Type B pancreatic cell (in vitro differentiated cells): ENCODE measurements at regions not wholly inside any gene's neighbourhood (a gene's known extent, or its start where the extent isn't known, plus 50 kb on each side); places are given as distances from the start of the nearest gene placed in this dataset.

Experiments
- DNase-seq: peaks from one replicate; pipeline ENCODE4 v3.0.0; 2021; ENCODE audit warnings: mixed read lengths; ENCODE audit not compliant: unreplicated experiment; ENCODE audit errors: extremely low spot score
- H3K27ac Mint-ChIP-seq: 2 replicates; pipeline ENCODE4 v1.8.0; 2021; ENCODE audit warnings: mild to moderate bottlenecking, mixed read lengths
- H3K27me3 Mint-ChIP-seq: 2 replicates; pipeline ENCODE4 v1.8.0; 2021; ENCODE audit warnings: mixed read lengths
- H3K36me3 Mint-ChIP-seq: 2 replicates; pipeline ENCODE4 v1.8.0; 2021; ENCODE audit warnings: mixed read lengths
- H3K4me1 Mint-ChIP-seq: one replicate; pipeline ENCODE4 v1.8.0; 2021; ENCODE audit warnings: mixed read lengths; ENCODE audit not compliant: unreplicated experiment
- H3K4me3 Mint-ChIP-seq: 2 replicates; pipeline ENCODE4 v1.8.0; 2021; ENCODE audit warnings: mild to moderate bottlenecking, mixed read lengths
- H3K9me3 Mint-ChIP-seq: 2 replicates; pipeline ENCODE4 v1.8.0; 2021; ENCODE audit warnings: mixed read lengths
- TF ChIP-seq, protein P1 (sequence below): fragments of 200-600 bp; sonication (generic); conservative IDR thresholded peaks from 2 replicates; pipeline ENCODE4 v1.5.0; 2021; ENCODE audit warnings: antibody characterized with exemption, mild to moderate bottlenecking

DNA sequence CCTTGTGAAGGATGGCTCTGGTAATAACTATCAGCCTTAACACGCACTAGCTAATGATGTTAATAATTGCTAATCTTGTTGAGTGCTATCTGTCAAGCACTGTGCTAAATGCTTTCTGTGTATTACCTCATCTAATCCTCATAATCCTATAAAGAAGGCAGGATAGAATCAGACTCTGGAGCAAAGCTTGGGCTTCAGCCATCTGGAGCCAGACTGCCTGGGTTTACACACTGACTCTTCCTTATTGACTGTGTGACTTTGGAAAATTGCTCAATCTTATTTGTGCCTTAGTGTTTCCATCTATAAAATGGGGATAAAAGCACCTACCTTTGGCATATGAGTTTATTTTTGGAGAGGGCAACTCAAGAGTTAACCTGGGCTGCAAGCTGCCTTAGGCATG is 216.1 kb downstream of the NUF2 start:
- no peak for DNase-seq
- Mint-ChIP-seq H3K27me3 (no peaks in the 10 kb centered on the region), H3K4me3 (no peak overlapping the region), H3K27ac (no peak overlapping the region), H3K4me1 (peaks cover 26% of the 10 kb centered on the region), H3K36me3 (no peaks in the 10 kb centered on the region), H3K9me3 (peaks cover 8% of the 10 kb centered on the region)
- TF ChIP-seq, protein P1, sequence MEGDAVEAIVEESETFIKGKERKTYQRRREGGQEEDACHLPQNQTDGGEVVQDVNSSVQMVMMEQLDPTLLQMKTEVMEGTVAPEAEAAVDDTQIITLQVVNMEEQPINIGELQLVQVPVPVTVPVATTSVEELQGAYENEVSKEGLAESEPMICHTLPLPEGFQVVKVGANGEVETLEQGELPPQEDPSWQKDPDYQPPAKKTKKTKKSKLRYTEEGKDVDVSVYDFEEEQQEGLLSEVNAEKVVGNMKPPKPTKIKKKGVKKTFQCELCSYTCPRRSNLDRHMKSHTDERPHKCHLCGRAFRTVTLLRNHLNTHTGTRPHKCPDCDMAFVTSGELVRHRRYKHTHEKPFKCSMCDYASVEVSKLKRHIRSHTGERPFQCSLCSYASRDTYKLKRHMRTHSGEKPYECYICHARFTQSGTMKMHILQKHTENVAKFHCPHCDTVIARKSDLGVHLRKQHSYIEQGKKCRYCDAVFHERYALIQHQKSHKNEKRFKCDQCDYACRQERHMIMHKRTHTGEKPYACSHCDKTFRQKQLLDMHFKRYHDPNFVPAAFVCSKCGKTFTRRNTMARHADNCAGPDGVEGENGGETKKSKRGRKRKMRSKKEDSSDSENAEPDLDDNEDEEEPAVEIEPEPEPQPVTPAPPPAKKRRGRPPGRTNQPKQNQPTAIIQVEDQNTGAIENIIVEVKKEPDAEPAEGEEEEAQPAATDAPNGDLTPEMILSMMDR = no peak

- no peak for DNase-seq
- Mint-ChIP-seq H3K4me3 (no peak overlapping the region), H3K36me3 (no peaks in the 10 kb centered on the region), H3K27me3 (no peaks in the 10 kb centered on the region), H3K4me1 (peaks cover 22% of the 10 kb centered on the region), H3K9me3 (peaks cover 8% of the 10 kb centered on the region), H3K27ac (no peak overlapping the region)
- TF ChIP-seq, protein P1 = no peak
Observed at GRCh38 chr1:163538667-163539066, 216.9 kb downstream of the NUF2 start.

- TF ChIP-seq, protein P1 = no peak
- H3K4me1 Mint-ChIP-seq = peaks cover 18% of the 10 kb centered on the region
Observed at GRCh38 chr1:163540727-163541126, 219.0 kb downstream of the NUF2 start.

DNA sequence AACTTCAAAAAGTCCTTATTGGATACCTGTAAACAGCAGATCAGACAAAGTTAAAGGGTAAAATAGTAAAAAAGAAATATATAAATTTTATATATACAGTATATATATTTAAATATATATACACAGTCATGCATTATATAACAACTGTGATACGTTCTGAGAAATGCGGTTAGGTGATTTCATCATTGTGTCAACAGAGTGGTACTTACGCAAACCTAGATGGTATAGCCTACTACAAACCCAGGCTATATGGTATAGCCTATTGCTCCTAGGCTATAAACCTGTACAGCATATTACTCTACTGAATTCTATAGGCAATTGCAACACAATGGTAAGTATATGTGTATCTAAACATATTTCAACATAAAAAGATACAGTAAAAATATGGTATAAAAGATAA is 222.7 kb downstream of the NUF2 start:
- TF ChIP-seq, protein P1 = no peak
- H3K9me3 Mint-ChIP-seq = peaks cover 8% of the 10 kb centered on the region
- peaks cover 3% of the 10 kb centered on the region for H3K4me1 Mint-ChIP-seq
- no peaks in the 10 kb centered on the region for H3K36me3 Mint-ChIP-seq
- no peak overlapping the region for H3K27ac Mint-ChIP-seq
- DNase-seq = no peak
- no peak overlapping the region for H3K4me3 Mint-ChIP-seq
- no peaks in the 10 kb centered on the region for H3K27me3 Mint-ChIP-seq

More at GRCh38 chr1:163540727-163541126, 219.0 kb downstream of the NUF2 start:
- H3K27ac Mint-ChIP-seq = no peak overlapping the region
- H3K4me3 Mint-ChIP-seq = no peak overlapping the region
- DNase-seq = no peak
- peaks cover 8% of the 10 kb centered on the region for H3K9me3 Mint-ChIP-seq
- H3K36me3 Mint-ChIP-seq = no peaks in the 10 kb centered on the region
- no peaks in the 10 kb centered on the region for H3K27me3 Mint-ChIP-seq

- no peaks in the 10 kb centered on the region for H3K27me3 Mint-ChIP-seq
- TF ChIP-seq, protein P1 = no peak
- no peak for DNase-seq
- H3K4me3 Mint-ChIP-seq = no peak overlapping the region
- peaks cover 9% of the 10 kb centered on the region for H3K9me3 Mint-ChIP-seq
- H3K27ac Mint-ChIP-seq = no peak overlapping the region
- H3K36me3 Mint-ChIP-seq = peaks cover 3% of the 10 kb centered on the region
- peaks cover 19% of the 10 kb centered on the region for H3K4me1 Mint-ChIP-seq
Observed at GRCh38 chr1:163558162-163558561, 236.4 kb downstream of the NUF2 start.
